BJ (cell line): ENCODE measurements at regions not wholly inside any gene's neighbourhood (a gene's known extent, or its start where the extent isn't known, plus 50 kb on each side); places are given as distances from the start of the nearest gene placed in this dataset.

Experiments
- CTCF ChIA-PET: fragments of 350-600 bp; formaldehyde crosslinking; extraction: SDS; loops from one replicate; lab custom pipeline; 2021; ENCODE audit warnings: antibody characterized with exemption, inconsistent platforms; lab: Yijun Ruan, JAX
- POLR2A ChIA-PET: fragments of 300-600 bp; sonication (Branson Sonifier 250); formaldehyde crosslinking; extraction: SDS; loops from one replicate; lab custom pipeline; 2021; ENCODE audit warnings: antibody characterized with exemption; lab: Charles Lee
- DNase-seq: peaks from one replicate; pipeline ENCODE4 v3.0.0-alpha.2; 2011; ENCODE audit warnings: low read depth
- H3K27me3 ChIP-seq: 2 replicates; pipeline ENCODE4 v1.6.0; 2011; ENCODE audit warnings: low read length; ENCODE audit not compliant: control insufficient read depth, insufficient read depth
- H3K36me3 ChIP-seq: 2 replicates; pipeline ENCODE4 v1.5.1; 2011; ENCODE audit warnings: low read length; ENCODE audit not compliant: control insufficient read depth, insufficient read depth
- H3K4me3 ChIP-seq: 2 replicates; pipeline ENCODE4 v1.5.1; 2011; ENCODE audit warnings: low read depth, mild to moderate bottlenecking, control low read depth, low read length
- TF ChIP-seq, protein P1 (sequence below): IDR thresholded peaks from 2 replicates; pipeline ENCODE4 v1.5.1; 2011; ENCODE audit warnings: low read depth, mild to moderate bottlenecking, control low read depth, inconsistent platforms, low read length, moderate library complexity; ENCODE audit not compliant: insufficient read depth

DNA sequence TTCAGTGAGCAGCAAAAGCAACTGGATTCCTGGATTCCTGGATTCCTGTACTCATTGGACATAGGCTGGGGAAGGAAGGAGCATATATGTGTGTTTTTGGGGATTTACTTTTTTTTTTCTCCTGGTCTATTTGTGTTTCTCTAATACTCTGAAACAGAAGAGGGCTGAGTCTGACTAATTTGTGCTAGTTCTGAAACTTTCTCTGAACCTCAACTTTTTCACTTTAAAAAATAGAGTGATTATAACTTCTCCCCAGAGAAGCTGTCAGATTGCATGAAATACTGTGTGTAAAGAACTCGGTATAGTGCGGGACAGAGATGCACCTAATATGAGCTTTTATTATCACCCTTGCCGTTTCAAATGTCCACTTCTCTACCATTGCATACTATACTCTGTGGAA, 529.5 kb downstream of the TMTC2 start:
- H3K27me3 ChIP-seq: no peaks in the 10 kb centered on the region
- H3K4me3 ChIP-seq: no peak overlapping the region
- no peak for DNase-seq
- CTCF ChIA-PET: interaction anchor here (0.6 kb wide), 1 partner anchor 1904 kb away, joined by 5 read pairs; no protein-coding TSS in a partner anchor
- H3K36me3 ChIP-seq: no peaks in the 10 kb centered on the region
- POLR2A ChIA-PET: no interaction called here
- TF ChIP-seq, protein P1, sequence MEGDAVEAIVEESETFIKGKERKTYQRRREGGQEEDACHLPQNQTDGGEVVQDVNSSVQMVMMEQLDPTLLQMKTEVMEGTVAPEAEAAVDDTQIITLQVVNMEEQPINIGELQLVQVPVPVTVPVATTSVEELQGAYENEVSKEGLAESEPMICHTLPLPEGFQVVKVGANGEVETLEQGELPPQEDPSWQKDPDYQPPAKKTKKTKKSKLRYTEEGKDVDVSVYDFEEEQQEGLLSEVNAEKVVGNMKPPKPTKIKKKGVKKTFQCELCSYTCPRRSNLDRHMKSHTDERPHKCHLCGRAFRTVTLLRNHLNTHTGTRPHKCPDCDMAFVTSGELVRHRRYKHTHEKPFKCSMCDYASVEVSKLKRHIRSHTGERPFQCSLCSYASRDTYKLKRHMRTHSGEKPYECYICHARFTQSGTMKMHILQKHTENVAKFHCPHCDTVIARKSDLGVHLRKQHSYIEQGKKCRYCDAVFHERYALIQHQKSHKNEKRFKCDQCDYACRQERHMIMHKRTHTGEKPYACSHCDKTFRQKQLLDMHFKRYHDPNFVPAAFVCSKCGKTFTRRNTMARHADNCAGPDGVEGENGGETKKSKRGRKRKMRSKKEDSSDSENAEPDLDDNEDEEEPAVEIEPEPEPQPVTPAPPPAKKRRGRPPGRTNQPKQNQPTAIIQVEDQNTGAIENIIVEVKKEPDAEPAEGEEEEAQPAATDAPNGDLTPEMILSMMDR: no peak

DNA sequence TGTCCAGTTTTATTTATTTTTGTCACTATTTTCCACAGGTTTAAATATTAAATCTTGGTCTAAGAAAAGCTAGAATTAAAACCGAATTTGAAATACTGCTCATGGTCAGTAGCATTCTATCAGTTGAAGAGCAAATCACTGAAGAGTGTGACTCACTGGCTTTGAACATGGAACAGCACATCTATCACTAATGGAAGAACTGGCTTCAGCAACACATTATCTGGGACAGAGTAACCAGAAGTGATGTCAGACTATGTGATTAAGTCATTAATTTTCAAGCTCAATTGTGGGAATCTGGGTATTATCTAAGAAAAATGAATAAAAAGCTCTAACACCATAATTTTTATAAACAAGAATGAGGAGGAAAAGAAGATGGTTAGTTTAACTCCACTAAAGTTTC, 527.5 kb downstream of the TMTC2 start:
- ChIA-PET CTCF (no interaction called here), POLR2A (no interaction called here)

DNA sequence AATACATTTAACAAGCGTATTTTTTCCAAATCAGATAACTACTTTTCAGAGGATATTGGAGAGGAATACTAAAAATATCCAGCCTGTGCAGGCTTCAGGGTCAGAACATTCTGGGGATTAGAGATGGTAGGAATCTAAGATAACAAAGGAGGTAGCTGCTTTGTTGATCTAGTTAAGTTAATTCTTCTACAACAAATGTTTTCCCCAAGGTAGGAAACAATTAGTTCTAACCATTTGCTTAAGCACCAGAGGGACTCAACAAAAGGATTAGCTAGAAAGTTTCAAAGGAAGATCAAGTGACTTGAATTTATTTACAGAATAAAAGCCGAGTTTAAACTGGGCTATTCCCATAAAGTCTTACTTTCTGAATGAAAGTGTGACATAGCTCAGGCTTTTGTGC, 524.2 kb downstream of the TMTC2 start:
- Histone ChIP-seq H3K36me3 (no peaks in the 10 kb centered on the region), H3K4me3 (no peak overlapping the region), H3K27me3 (no peaks in the 10 kb centered on the region)
- DNase-seq: no peak
- TF ChIP-seq, protein P1: no peak
- ChIA-PET CTCF (no interaction called here), POLR2A (no interaction called here)

More for the DNA sequence above, 527.5 kb downstream of the TMTC2 start:
- no peak overlapping the region for H3K4me3 ChIP-seq
- TF ChIP-seq, protein P1: no peak
- DNase-seq: no peak
- H3K27me3 ChIP-seq: no peaks in the 10 kb centered on the region
- H3K36me3 ChIP-seq: no peaks in the 10 kb centered on the region

DNA sequence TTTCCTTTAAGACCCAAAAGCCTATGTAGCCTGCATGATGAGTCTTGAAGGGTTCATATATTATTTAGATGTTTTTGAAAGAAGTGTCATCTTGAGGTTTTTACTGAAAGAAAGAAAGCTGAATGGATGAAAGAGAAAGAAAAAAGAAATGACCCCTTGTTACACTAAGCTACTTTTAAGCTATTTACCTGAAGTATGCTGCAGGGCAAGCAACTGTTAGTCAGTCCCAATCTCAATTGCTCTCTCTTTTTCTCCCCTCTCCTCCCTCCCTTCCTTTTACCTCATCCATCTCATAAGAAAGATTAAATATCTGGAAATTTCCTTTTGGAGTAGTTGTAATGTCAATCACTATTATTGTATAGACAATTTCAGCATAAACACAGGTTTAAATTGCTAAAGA, 512.4 kb downstream of the TMTC2 start:
- no peaks in the 10 kb centered on the region for H3K36me3 ChIP-seq
- TF ChIP-seq, protein P1: no peak
- no peak overlapping the region for H3K4me3 ChIP-seq
- no peak for DNase-seq
- ChIA-PET CTCF (no interaction called here), POLR2A (no interaction called here)
- no peaks in the 10 kb centered on the region for H3K27me3 ChIP-seq

DNA sequence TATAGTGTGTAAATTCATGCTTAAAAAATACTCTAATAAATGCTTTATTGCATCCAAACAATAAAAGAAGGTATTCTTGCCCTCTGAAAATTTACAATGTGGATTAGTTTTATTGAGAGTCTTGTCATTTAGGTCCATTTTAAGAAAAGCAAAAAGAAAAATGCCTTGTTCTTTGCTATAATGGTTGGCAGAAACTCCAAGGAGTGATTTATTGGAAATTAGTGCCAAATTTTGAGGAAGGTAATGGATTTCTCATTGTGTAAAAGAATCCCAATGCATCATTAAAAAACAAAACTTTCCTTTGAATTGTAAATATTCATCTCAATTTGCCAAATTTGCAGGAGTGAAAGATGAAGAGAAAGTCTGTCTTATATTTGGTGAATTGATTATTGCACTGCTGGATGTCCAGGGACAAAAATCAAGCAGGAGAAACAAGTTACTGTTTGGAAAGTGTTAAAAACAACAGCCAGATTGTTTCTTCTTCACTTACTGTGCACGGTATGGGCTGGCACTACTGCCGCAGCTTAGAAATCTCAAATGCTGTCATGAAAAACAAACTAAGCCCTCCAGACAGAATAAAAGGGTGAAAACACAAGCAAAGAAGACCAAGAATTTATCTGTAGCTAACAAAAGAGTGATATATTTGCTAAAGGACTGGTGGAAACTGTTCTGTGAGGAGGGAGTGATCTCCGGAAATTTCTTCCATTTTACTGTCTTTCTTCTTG, 511.7 kb downstream of the TMTC2 start:
- ChIA-PET POLR2A (no interaction called here), CTCF (no interaction called here)
- no peak overlapping the region for H3K4me3 ChIP-seq
- TF ChIP-seq, protein P1: no peak
- DNase-seq: no peak
- no peaks in the 10 kb centered on the region for H3K27me3 ChIP-seq
- H3K36me3 ChIP-seq: no peaks in the 10 kb centered on the region
